Hepatocyte (in vitro differentiated cells): ENCODE measurements at regions not wholly inside any gene's neighbourhood (a gene's known extent, or its start where the extent isn't known, plus 50 kb on each side); places are given as distances from the start of the nearest gene placed in this dataset.

ENCODE experiments used
- CTCF ChIP-seq: fragments of 200-600 bp; sonication (generic); IDR thresholded peaks from 2 replicates; pipeline ENCODE4 v1.5.1; 2016; ENCODE audit warnings: antibody characterized with exemption, mild to moderate bottlenecking; ENCODE audit not compliant: poor library complexity
- EZH2 ChIP-seq: fragments of 200-600 bp; sonication (generic); IDR thresholded peaks from 2 replicates; pipeline ENCODE4 v1.6.1; 2016; ENCODE audit warnings: antibody characterized with exemption, mild to moderate bottlenecking, borderline replicate concordance
- EZH2phosphoT487 ChIP-seq: fragments of 200-600 bp; sonication (generic); IDR thresholded peaks from one replicate; pipeline ENCODE4 v1.6.1; 2018; ENCODE audit warnings: antibody characterized with exemption, mild to moderate bottlenecking, low read depth, moderate library complexity; ENCODE audit not compliant: unreplicated experiment, severe bottlenecking

- no peak for TF ChIP-seq EZH2
- no peak for TF ChIP-seq CTCF
- no peak for TF ChIP-seq EZH2phosphoT487
These were observed 439.4 kb upstream of the KLHL4 start for GRCh38 chrX:87078231-87078630.
